ENCODE measurements at regions not wholly inside any gene's neighbourhood (a gene's known extent, or its start where the extent isn't known, plus 50 kb on each side); places are given as distances from the start of the nearest gene placed in this dataset.

DNA sequence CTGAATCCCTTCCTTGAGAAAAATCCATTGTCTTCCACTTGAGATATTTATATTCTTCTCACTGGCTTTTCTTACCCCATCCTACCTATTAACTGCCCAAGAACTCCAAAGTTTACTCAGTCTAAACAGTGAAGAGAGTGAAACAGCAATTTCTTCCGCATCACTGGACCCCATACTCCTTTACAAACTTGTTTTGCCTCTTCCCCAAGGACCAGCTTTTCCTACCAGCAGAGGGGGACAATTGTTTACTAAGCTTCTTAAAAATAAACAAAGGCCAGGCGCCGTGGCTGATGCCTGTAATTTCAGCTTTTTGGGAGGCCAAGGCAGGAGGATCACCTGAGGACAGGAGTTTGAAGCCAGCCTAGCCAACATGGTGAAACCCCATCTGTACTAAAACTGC lies 52.0 kb downstream of the LRATD1 start:
- ChIA-PET POLR2A (no interaction called here), CTCF (no interaction called here)
- Mint-ChIP-seq H3K9me3 (ENCODE audit: low read depth) (peaks cover 3% of the 10 kb centered on the region), H3K36me3 (ENCODE audit: low read depth) (no peaks in the 10 kb centered on the region), H3K27me3 (no peaks in the 10 kb centered on the region), H3K4me3 (no peak overlapping the region), H3K4me1 (no peaks in the 10 kb centered on the region), H3K27ac (no peak overlapping the region)
- DNase-seq (no peak), ATAC-seq (no peak)
- intact Hi-C loops (cut with DNase I, micrococcal nuclease): no loop called here

DNA sequence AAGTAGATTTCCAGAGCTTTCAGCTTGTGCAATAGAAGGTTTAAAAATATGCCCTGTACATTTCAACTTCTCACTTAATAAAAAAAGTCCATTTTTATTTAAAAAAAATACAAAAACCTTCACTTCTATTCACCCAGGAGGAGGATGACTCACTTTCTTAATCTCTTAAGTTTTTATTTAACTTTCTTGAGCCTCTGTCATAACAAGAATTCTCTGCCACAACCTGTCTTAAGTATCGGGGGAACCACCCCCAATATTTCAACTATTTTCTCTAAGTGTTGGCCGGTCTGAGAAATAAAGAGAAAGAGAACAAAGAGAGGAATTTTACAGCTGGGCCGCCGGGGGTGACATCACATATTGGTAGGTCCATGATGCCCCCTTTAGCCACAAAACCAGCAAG lies 58.4 kb downstream of the LRATD1 start:
- Mint-ChIP-seq H3K4me1 (no peaks in the 10 kb centered on the region), H3K9me3 (ENCODE audit: low read depth) (peaks cover 13% of the 10 kb centered on the region), H3K27me3 (no peaks in the 10 kb centered on the region), H3K36me3 (ENCODE audit: low read depth) (no peaks in the 10 kb centered on the region), H3K4me3 (no peak overlapping the region), H3K27ac (no peak overlapping the region)
- intact Hi-C loops (cut with DNase I, micrococcal nuclease): no loop called here
- no peak for DNase-seq
- POLR2A ChIA-PET: no interaction called here
- no peak for ATAC-seq
- CTCF ChIA-PET: no interaction called here

DNA sequence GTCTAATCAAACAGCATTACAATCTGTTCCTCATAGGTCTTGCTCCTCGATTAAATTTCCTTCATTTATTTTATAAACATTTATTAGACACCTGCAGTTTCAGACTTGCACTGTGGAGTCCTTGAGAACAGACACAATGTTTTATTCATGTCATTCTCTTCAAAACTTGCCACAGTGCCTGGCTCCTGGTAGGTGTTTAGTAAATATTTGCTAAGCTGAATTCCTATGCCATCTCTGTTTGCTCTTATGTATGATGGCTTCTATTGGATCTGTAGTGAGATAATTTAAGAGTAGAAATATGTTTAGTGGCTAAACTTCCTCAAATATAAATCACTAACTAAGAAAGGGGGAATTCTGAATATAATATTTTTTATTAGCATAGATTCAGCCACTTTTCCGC lies 61.4 kb downstream of the LRATD1 start:
- no peak for ATAC-seq
- CTCF ChIA-PET: interaction anchor here (0.7 kb wide), 1 partner anchor 191 kb away, joined by 4 read pairs; no protein-coding TSS in a partner anchor
- H3K36me3 Mint-ChIP-seq (ENCODE audit: low read depth): no peaks in the 10 kb centered on the region

DNA sequence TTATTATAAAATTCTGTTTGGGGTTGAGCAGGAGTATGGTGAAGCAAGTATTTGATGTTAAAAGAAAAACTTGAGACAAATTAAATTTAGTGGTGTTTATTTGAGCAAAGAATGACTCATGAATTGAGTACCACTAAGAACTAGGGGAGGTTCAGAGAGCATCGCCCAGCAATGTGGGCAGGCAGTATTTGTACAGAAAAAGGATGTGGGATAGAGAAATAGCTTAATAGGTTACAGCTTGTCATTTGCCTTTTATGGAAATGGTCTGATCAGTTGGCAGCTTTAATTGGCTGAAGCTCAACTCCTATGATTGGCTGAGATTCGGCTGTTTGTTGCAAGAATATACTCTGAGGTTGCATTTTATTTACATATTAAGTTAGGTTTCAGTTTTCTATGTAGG lies 68.2 kb downstream of the LRATD1 start:
- intact Hi-C loops (cut with DNase I, micrococcal nuclease): no loop called here
- H3K4me1 Mint-ChIP-seq: no peaks in the 10 kb centered on the region

More for the DNA sequence above, 61.4 kb downstream of the LRATD1 start:
- intact Hi-C loops (cut with DNase I, micrococcal nuclease): no loop called here
- no peak overlapping the region for H3K27ac Mint-ChIP-seq
- H3K27me3 Mint-ChIP-seq: no peaks in the 10 kb centered on the region
- H3K4me1 Mint-ChIP-seq: no peaks in the 10 kb centered on the region
- no peak overlapping the region for H3K4me3 Mint-ChIP-seq
- H3K9me3 Mint-ChIP-seq (ENCODE audit: low read depth): peaks cover 12% of the 10 kb centered on the region
- DNase-seq: no peak
- POLR2A ChIA-PET: no interaction called here

DNA sequence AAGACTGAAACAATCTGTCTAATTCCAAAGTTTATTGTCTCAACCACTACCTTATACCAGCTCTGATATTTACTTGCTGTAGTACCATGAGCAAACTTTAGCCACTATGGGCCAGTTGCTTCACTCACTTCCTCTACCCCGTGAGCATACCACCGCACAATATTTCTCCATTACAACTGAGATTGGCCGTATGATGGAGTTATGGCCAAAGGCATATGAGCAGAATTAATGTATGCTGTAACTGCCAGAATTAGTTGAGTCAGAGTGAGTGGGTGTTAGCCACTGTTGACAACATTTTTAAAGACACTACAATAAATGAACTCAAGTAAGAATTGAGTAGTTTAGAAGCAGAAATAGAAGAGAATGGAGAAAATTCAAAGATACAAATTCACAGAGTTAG lies 69.7 kb downstream of the LRATD1 start:
- intact Hi-C loops (cut with DNase I, micrococcal nuclease): no loop called here
- peaks cover 2% of the 10 kb centered on the region for H3K27me3 Mint-ChIP-seq

More for the DNA sequence above, 68.2 kb downstream of the LRATD1 start:
- Mint-ChIP-seq H3K27me3 (no peaks in the 10 kb centered on the region), H3K36me3 (ENCODE audit: low read depth) (no peaks in the 10 kb centered on the region), H3K9me3 (ENCODE audit: low read depth) (no peaks in the 10 kb centered on the region), H3K4me3 (no peak overlapping the region), H3K27ac (no peak overlapping the region)
- ChIA-PET CTCF (no interaction called here), POLR2A (no interaction called here)
- ATAC-seq (no peak), DNase-seq (no peak)

DNA sequence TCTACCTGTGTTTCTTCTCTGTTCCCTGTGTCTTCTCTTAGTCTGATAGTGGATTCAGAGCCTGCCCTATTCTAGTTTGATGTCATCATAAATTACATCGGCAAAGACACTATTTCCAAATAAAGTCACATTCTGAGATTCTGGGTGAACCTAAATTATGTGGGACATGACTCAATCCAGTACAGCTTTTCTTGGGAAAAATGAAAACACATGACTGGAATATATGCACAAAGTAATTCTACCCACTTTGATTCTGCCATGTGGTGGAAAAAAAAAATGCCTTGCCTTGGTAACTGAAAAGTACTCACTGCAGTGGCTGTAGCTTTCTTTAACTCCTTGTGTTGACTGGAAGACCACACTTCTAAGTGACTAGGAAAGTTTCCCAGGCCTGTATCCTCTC lies 73.7 kb downstream of the LRATD1 start:
- H3K27ac Mint-ChIP-seq: no peak overlapping the region
- CTCF ChIA-PET: no interaction called here
- intact Hi-C loops (cut with DNase I, micrococcal nuclease): no loop called here
- DNase-seq (no peak), ATAC-seq (no peak)
- H3K4me3 Mint-ChIP-seq: no peak overlapping the region
- POLR2A ChIA-PET: no interaction called here
- no peaks in the 10 kb centered on the region for H3K4me1 Mint-ChIP-seq
- peaks cover 3% of the 10 kb centered on the region for H3K9me3 Mint-ChIP-seq (ENCODE audit: low read depth)
- H3K36me3 Mint-ChIP-seq (ENCODE audit: low read depth): no peaks in the 10 kb centered on the region
- H3K27me3 Mint-ChIP-seq: peaks cover 4% of the 10 kb centered on the region

More for the DNA sequence above, 69.7 kb downstream of the LRATD1 start:
- Mint-ChIP-seq H3K9me3 (ENCODE audit: low read depth) (no peaks in the 10 kb centered on the region), H3K27ac (no peak overlapping the region), H3K4me1 (no peaks in the 10 kb centered on the region), H3K36me3 (ENCODE audit: low read depth) (no peaks in the 10 kb centered on the region), H3K4me3 (no peak overlapping the region)
- CTCF ChIA-PET: no interaction called here
- DNase-seq (no peak), ATAC-seq (no peak)
- POLR2A ChIA-PET: no interaction called here

DNA sequence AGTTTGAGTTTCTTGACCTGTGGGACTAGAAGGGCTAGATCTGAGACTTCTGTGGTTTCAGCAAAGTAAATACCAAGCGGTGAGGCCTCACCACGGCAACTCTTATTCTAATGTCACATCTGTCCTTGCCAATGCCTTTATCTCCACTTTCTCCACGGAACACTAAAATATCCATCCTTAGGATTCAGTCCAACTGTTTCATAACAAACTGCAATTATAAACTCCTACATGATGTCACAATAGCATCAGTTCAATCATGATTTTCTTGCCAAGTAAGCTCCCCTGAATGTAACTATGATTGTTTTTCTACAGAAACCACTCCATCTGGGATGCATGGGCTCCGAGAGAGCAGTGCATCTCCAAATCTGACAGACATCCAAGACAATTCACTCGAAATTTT lies 79.6 kb downstream of the LRATD1 start:
- peaks cover 3% of the 10 kb centered on the region for H3K27me3 Mint-ChIP-seq
- H3K4me3 Mint-ChIP-seq: no peak overlapping the region
- no peaks in the 10 kb centered on the region for H3K36me3 Mint-ChIP-seq (ENCODE audit: low read depth)
- POLR2A ChIA-PET: no interaction called here
- no peak overlapping the region for H3K27ac Mint-ChIP-seq
- DNase-seq (no peak), ATAC-seq (no peak)
- intact Hi-C loops (cut with DNase I, micrococcal nuclease): no loop called here
- CTCF ChIA-PET: no interaction called here
- no peaks in the 10 kb centered on the region for H3K4me1 Mint-ChIP-seq
- H3K9me3 Mint-ChIP-seq (ENCODE audit: low read depth): peaks cover 3% of the 10 kb centered on the region

DNA sequence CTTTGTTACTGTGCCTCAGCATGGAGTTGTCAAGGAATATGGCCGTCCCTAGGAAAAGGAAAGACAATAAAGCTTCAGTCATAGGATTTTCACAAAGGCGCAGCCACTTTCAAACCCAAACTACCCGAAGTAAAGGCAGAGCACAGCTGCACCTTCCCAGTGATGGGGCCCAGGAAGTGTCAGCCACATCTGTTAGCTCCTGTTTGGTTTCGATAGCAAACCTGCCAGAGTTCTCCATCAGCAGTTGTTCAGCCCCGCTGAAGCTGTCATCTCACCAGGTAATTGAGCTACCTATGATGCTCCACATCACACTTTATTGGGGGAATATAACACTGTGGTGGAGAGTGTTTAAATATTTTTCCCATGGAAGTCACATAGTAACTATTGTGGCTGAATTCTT lies 80.7 kb downstream of the LRATD1 start:
- ChIA-PET CTCF (interaction anchor here (0.6 kb wide), 1 partner anchor 445 kb away, joined by 3 read pairs; no protein-coding TSS in a partner anchor), POLR2A (no interaction called here)
- peaks cover 3% of the 10 kb centered on the region for H3K27me3 Mint-ChIP-seq
- H3K4me3 Mint-ChIP-seq: no peak overlapping the region
- no peaks in the 10 kb centered on the region for H3K4me1 Mint-ChIP-seq
- H3K36me3 Mint-ChIP-seq (ENCODE audit: low read depth): no peaks in the 10 kb centered on the region
- DNase-seq (no peak), ATAC-seq (no peak)
- peaks cover 3% of the 10 kb centered on the region for H3K9me3 Mint-ChIP-seq (ENCODE audit: low read depth)
- intact Hi-C loops (cut with DNase I, micrococcal nuclease): no loop called here
- no peak overlapping the region for H3K27ac Mint-ChIP-seq

DNA sequence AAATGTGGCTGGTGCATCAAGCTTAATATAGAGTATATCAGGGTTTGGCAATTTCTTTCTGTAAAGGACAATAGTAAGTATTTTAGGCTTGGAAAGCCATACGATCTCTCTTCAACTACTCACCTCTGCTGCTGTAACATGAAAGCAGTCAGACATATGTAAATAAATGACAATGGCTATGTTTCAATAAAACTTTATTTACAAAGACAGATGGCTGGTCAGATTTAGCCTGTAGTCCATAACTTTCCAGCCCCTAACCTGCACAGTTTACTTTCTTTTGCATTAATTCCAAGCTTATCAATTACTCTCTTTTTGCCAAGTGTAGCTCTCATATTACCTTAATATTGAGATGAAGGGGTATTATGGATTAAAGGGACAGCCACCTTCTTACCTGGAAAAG lies 83.1 kb downstream of the LRATD1 start:
- ATAC-seq (no peak), DNase-seq (no peak)
- Mint-ChIP-seq H3K36me3 (ENCODE audit: low read depth) (no peaks in the 10 kb centered on the region), H3K27me3 (no peaks in the 10 kb centered on the region), H3K4me1 (no peaks in the 10 kb centered on the region), H3K9me3 (ENCODE audit: low read depth) (no peaks in the 10 kb centered on the region), H3K27ac (no peak overlapping the region), H3K4me3 (no peak overlapping the region)
- ChIA-PET POLR2A (no interaction called here), CTCF (interaction anchor here (0.8 kb wide), 1 partner anchor 181 kb away, joined by 3 read pairs; no protein-coding TSS in a partner anchor)
- intact Hi-C loops (cut with DNase I, micrococcal nuclease): no loop called here

DNA sequence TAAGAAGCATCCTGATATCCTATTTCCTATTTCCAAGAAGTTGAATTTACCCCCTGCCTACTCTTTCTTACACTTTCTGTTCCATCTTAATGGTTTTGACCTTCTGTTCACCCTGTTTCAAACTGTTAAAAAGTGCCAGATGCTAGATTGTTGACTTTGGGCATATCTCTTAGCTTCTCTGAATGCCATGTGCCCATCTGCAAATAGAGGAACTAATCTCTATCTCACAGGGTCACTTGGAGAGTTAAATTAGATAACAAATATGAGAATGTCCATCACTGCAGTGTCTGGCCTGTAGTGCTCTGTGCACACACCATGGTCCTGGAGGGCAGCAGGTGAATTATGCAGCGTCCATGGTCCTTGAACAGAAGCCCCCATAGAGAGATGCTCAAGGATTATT lies 83.8 kb downstream of the LRATD1 start:
- Mint-ChIP-seq H3K9me3 (ENCODE audit: low read depth) (no peaks in the 10 kb centered on the region), H3K36me3 (ENCODE audit: low read depth) (no peaks in the 10 kb centered on the region), H3K4me1 (no peaks in the 10 kb centered on the region), H3K27ac (no peak overlapping the region), H3K4me3 (no peak overlapping the region), H3K27me3 (no peaks in the 10 kb centered on the region)
- DNase-seq (no peak), ATAC-seq (no peak)
- intact Hi-C loops (cut with DNase I, micrococcal nuclease): no loop called here
- ChIA-PET POLR2A (no interaction called here), CTCF (no interaction called here)

DNA sequence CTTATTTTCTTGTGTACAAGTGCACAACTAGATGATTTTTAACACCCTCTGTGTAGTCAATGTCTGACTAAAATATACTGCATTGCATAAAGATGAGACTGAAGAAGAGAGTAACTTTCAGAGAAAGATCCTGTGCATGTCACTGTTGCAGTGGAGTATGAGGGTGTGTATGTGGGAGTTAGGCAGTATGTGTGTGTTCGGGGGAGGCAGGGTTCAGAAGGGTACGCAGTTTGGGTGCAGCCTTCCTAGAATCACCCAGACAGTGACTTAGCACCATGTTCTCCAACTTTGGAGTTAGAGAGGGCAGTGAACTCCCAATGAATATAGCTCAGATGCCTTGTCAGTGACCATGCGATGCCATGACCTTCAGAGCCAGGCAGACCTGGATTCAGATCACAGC lies 84.6 kb downstream of the LRATD1 start:
- POLR2A ChIA-PET: no interaction called here
- DNase-seq (no peak), ATAC-seq (no peak)
- CTCF ChIA-PET: no interaction called here
- H3K27ac Mint-ChIP-seq: no peak overlapping the region
- intact Hi-C loops (cut with DNase I, micrococcal nuclease): no loop called here
- no peaks in the 10 kb centered on the region for H3K9me3 Mint-ChIP-seq (ENCODE audit: low read depth)
- H3K27me3 Mint-ChIP-seq: no peaks in the 10 kb centered on the region
- no peaks in the 10 kb centered on the region for H3K4me1 Mint-ChIP-seq
- no peak overlapping the region for H3K4me3 Mint-ChIP-seq
- no peaks in the 10 kb centered on the region for H3K36me3 Mint-ChIP-seq (ENCODE audit: low read depth)

DNA sequence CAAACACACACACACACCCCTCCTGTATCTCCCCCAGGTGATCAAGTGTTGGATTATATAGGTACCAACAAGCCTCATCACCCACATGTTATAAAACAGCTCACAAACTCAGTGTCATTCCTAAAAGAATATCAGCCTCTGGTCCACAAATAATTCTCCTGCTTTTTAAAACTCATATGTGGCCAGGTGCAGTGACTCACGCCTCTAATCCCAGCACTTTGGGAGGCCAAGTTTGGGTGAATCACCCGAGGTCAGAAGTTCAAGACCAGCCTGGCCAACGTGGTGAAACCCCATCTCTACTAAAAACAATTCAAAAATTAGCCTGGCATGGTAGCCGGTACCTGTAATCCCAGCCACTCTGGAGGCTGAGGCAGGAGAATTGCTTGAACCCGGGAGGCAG lies 87.8 kb downstream of the LRATD1 start:
- no peak for DNase-seq
- Mint-ChIP-seq H3K36me3 (ENCODE audit: low read depth) (no peaks in the 10 kb centered on the region), H3K27me3 (no peaks in the 10 kb centered on the region), H3K4me3 (no peak overlapping the region), H3K4me1 (no peaks in the 10 kb centered on the region), H3K27ac (no peak overlapping the region), H3K9me3 (ENCODE audit: low read depth) (no peaks in the 10 kb centered on the region)
- intact Hi-C loops (cut with DNase I, micrococcal nuclease): no loop called here
- no peak for ATAC-seq
- ChIA-PET CTCF (no interaction called here), POLR2A (no interaction called here)

DNA sequence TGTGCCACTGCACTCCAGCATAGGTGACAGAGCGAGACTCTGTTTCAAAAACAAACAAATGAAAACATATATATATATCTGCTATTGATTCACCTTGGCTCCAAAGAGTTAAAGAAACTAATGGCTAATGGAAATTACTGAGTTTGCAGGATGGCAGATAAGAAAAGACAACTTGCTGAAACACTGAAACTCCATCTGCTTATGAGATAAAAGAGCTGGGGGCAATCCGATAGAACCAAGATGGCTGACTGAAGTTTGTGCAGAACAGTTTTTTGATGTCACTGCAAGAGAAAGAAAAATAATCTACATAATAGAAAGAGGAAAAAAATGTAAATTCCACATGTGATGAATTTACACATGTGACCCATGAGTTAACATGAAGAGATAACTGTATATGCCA lies 88.2 kb downstream of the LRATD1 start:
- Mint-ChIP-seq H3K4me3 (no peak overlapping the region), H3K4me1 (no peaks in the 10 kb centered on the region), H3K27ac (no peak overlapping the region), H3K36me3 (ENCODE audit: low read depth) (no peaks in the 10 kb centered on the region), H3K27me3 (no peaks in the 10 kb centered on the region), H3K9me3 (ENCODE audit: low read depth) (no peaks in the 10 kb centered on the region)
- CTCF ChIA-PET: no interaction called here
- DNase-seq (no peak), ATAC-seq (no peak)
- intact Hi-C loops (cut with DNase I, micrococcal nuclease): no loop called here
- POLR2A ChIA-PET: no interaction called here

Data from activated CD4-positive, alpha-beta T cell treated with anti-CD3 and anti-CD28 coated beads for 36 hours (primary cell).